ENCODE measurements at regions not wholly inside any gene's neighbourhood (a gene's known extent, or its start where the extent isn't known, plus 50 kb on each side); places are given as distances from the start of the nearest gene placed in this dataset.

GRCh38 chr10:120022357-120022756 lies 129.8 kb downstream of the SEC23IP start:
- no peaks in the 10 kb centered on the region for H3K9me2 ChIP-seq (ENCODE audit: insufficient read depth, low read length)
- no peak overlapping the region for H2AFZ ChIP-seq (ENCODE audit: low read length)
- no peaks in the 10 kb centered on the region for H4K20me1 ChIP-seq (ENCODE audit: insufficient read depth, low read length)
- intact Hi-C loops (cut with micrococcal nuclease; ENCODE audit: unreplicated experiment) = no loop called here
- H3K79me2 ChIP-seq (ENCODE audit: insufficient read depth, low read depth, low read length) = no peaks in the 10 kb centered on the region
- H3K4me1 ChIP-seq (ENCODE audit: insufficient read depth, low read length, poor library complexity, severe bottlenecking) = no peaks in the 10 kb centered on the region
- H3K27ac ChIP-seq (ENCODE audit: low read depth, low read length, poor library complexity, severe bottlenecking) = no peak overlapping the region
- CTCF ChIA-PET (ENCODE audit: unreplicated experiment) = no interaction called here
- H3K9me3 ChIP-seq (ENCODE audit: low read length) = no peaks in the 10 kb centered on the region
- BruUV-seq (replicated peaks) = no TSS peak
- H3K4me3 ChIP-seq (ENCODE audit: low read depth, low read length, poor library complexity, severe bottlenecking) = no peak overlapping the region
- TF ChIP-seq CTCF (conservative IDR thresholded peaks at IDR 0.05; ENCODE audit: low read length) (no peak), EZH2phosphoT487 (IDR thresholded peaks at IDR 0.05; ENCODE audit: borderline replicate concordance, low read depth, low read length) (no peak)
- H3K36me3 ChIP-seq (ENCODE audit: insufficient read depth, low read length) = no peaks in the 10 kb centered on the region
- H3K4me2 ChIP-seq (ENCODE audit: low read length) = no peak overlapping the region
- POLR2A ChIA-PET = no interaction called here
- DNase-seq (ENCODE audit: low spot score) = no peak

GRCh38 chr10:120034236-120034635 lies 141.7 kb downstream of the SEC23IP start:
- ChIA-PET POLR2A (no interaction called here), CTCF (ENCODE audit: unreplicated experiment) (no interaction called here)

GRCh38 chr10:120039046-120039445 lies 146.5 kb downstream of the SEC23IP start:
- DNase-seq (ENCODE audit: low spot score) = no peak
- BruUV-seq (replicated peaks) = no TSS peak
- H3K4me3 ChIP-seq (ENCODE audit: low read depth, low read length, poor library complexity, severe bottlenecking) = no peak overlapping the region
- no peak overlapping the region for H3K27ac ChIP-seq (ENCODE audit: low read depth, low read length, poor library complexity, severe bottlenecking)
- H3K9me3 ChIP-seq (ENCODE audit: low read length) = no peaks in the 10 kb centered on the region
- H4K20me1 ChIP-seq (ENCODE audit: insufficient read depth, low read length) = no peaks in the 10 kb centered on the region
- TF ChIP-seq CTCF (conservative IDR thresholded peaks at IDR 0.05; ENCODE audit: low read length) (no peak), EZH2phosphoT487 (IDR thresholded peaks at IDR 0.05; ENCODE audit: borderline replicate concordance, low read depth, low read length) (no peak)
- intact Hi-C loops (cut with micrococcal nuclease; ENCODE audit: unreplicated experiment) = no loop called here
- no peaks in the 10 kb centered on the region for H3K36me3 ChIP-seq (ENCODE audit: insufficient read depth, low read length)
- no peaks in the 10 kb centered on the region for H3K79me2 ChIP-seq (ENCODE audit: insufficient read depth, low read depth, low read length)
- H2AFZ ChIP-seq (ENCODE audit: low read length) = no peak overlapping the region
- H3K4me2 ChIP-seq (ENCODE audit: low read length) = no peak overlapping the region
- ChIA-PET POLR2A (interaction anchor here (1.0 kb wide), 1 partner anchor 13 kb away, joined by 4 read pairs; no protein-coding TSS in a partner anchor), CTCF (ENCODE audit: unreplicated experiment) (no interaction called here)
- no peaks in the 10 kb centered on the region for H3K9me2 ChIP-seq (ENCODE audit: insufficient read depth, low read length)
- no peaks in the 10 kb centered on the region for H3K4me1 ChIP-seq (ENCODE audit: insufficient read depth, low read length, poor library complexity, severe bottlenecking)

More at GRCh38 chr10:120034236-120034635, 141.7 kb downstream of the SEC23IP start:
- no peaks in the 10 kb centered on the region for H3K36me3 ChIP-seq (ENCODE audit: insufficient read depth, low read length)
- no peaks in the 10 kb centered on the region for H3K4me1 ChIP-seq (ENCODE audit: insufficient read depth, low read length, poor library complexity, severe bottlenecking)
- H3K4me2 ChIP-seq (ENCODE audit: low read length) = no peak overlapping the region
- intact Hi-C loops (cut with micrococcal nuclease; ENCODE audit: unreplicated experiment) = no loop called here
- H3K9me3 ChIP-seq (ENCODE audit: low read length) = no peaks in the 10 kb centered on the region
- no peaks in the 10 kb centered on the region for H3K79me2 ChIP-seq (ENCODE audit: insufficient read depth, low read depth, low read length)
- BruUV-seq (replicated peaks) = no TSS peak
- no peak for DNase-seq (ENCODE audit: low spot score)
- no peak overlapping the region for H3K27ac ChIP-seq (ENCODE audit: low read depth, low read length, poor library complexity, severe bottlenecking)
- no peaks in the 10 kb centered on the region for H3K9me2 ChIP-seq (ENCODE audit: insufficient read depth, low read length)
- H2AFZ ChIP-seq (ENCODE audit: low read length) = no peak overlapping the region
- no peak overlapping the region for H3K4me3 ChIP-seq (ENCODE audit: low read depth, low read length, poor library complexity, severe bottlenecking)
- no peaks in the 10 kb centered on the region for H4K20me1 ChIP-seq (ENCODE audit: insufficient read depth, low read length)
- no peak for TF ChIP-seq CTCF (conservative IDR thresholded peaks at IDR 0.05; ENCODE audit: low read length)
